ENCODE measurements at regions not wholly inside any gene's neighbourhood (a gene's known extent, or its start where the extent isn't known, plus 50 kb on each side); places are given as distances from the start of the nearest gene placed in this dataset.

DNA sequence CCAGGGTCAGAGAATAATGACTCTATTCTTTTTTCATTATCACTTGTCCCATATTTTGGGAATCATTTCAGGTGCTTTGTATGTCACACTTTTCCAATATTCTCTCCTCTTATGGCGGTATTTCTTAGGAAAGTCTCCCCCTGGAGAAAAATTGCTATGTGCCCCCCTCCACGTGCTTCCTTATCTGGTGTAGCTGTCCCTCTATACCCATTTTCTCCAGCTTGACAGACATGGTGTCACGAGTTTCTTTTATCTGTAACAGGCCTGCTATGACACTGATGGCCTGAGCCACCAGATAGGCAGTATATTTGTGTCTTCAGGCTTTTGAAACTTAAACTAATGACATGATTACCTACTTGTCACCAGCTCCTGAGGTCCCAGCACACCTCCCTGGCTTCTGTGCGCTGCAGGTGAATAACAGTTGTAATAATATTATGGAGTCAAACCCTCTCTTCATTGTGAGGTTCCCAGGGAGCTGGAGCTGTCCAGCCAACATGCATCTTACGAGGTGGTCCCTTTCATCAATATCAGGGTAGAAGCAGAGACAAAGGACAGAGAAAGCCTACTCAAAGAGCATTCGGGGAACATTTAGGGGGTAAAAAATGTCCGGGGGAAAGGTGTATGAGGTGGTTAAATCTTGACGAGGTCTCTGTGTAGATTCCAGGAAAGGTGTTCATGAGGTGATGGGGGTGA, 71.2 kb upstream of the DUSP10 start:
- TF ChIP-seq, protein P1, sequence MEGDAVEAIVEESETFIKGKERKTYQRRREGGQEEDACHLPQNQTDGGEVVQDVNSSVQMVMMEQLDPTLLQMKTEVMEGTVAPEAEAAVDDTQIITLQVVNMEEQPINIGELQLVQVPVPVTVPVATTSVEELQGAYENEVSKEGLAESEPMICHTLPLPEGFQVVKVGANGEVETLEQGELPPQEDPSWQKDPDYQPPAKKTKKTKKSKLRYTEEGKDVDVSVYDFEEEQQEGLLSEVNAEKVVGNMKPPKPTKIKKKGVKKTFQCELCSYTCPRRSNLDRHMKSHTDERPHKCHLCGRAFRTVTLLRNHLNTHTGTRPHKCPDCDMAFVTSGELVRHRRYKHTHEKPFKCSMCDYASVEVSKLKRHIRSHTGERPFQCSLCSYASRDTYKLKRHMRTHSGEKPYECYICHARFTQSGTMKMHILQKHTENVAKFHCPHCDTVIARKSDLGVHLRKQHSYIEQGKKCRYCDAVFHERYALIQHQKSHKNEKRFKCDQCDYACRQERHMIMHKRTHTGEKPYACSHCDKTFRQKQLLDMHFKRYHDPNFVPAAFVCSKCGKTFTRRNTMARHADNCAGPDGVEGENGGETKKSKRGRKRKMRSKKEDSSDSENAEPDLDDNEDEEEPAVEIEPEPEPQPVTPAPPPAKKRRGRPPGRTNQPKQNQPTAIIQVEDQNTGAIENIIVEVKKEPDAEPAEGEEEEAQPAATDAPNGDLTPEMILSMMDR (IDR thresholded peaks at IDR 0.05) = no peak
- no peak for TF ChIP-seq POLR2A (IDR thresholded peaks at IDR 0.05)
